ENCODE measurements at regions not wholly inside any gene's neighbourhood (a gene's known extent, or its start where the extent isn't known, plus 50 kb on each side); places are given as distances from the start of the nearest gene placed in this dataset.

DNA sequence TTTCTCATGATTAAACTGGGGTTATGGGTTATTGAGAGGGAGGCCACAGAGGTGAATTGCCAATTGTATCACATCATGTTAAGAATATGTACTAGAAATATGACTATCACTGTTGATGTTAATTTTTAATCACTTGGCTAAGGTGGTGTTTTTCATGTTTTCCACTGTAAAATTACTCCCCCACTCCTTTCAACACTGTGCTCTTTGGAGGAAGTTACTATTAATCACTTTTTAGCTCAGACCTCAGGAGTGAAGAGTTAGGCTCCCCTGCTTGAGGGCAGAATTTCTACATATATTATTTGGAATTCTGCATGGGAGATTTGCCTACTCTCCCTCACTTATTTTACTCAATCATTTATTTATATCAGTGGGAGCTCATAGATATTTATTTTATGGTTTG is 76.0 kb upstream of the OSR1 start:
- TF ChIP-seq TAF1 (IDR thresholded peaks at IDR 0.05; ENCODE audit: borderline replicate concordance, insufficient read depth, low read length) (no peak), POLR2AphosphoS5 (IDR thresholded peaks at IDR 0.05; ENCODE audit: low read depth, low read length) (no peak), SIN3A (IDR thresholded peaks at IDR 0.05; ENCODE audit: borderline replicate concordance, insufficient read depth, low read length) (no peak), FOXP2 (optimal IDR thresholded peaks at IDR 0.05; ENCODE audit: borderline replicate concordance, extremely low read depth, extremely low read length, insufficient read depth) (no peak)
- TF ChIP-seq, protein P1, sequence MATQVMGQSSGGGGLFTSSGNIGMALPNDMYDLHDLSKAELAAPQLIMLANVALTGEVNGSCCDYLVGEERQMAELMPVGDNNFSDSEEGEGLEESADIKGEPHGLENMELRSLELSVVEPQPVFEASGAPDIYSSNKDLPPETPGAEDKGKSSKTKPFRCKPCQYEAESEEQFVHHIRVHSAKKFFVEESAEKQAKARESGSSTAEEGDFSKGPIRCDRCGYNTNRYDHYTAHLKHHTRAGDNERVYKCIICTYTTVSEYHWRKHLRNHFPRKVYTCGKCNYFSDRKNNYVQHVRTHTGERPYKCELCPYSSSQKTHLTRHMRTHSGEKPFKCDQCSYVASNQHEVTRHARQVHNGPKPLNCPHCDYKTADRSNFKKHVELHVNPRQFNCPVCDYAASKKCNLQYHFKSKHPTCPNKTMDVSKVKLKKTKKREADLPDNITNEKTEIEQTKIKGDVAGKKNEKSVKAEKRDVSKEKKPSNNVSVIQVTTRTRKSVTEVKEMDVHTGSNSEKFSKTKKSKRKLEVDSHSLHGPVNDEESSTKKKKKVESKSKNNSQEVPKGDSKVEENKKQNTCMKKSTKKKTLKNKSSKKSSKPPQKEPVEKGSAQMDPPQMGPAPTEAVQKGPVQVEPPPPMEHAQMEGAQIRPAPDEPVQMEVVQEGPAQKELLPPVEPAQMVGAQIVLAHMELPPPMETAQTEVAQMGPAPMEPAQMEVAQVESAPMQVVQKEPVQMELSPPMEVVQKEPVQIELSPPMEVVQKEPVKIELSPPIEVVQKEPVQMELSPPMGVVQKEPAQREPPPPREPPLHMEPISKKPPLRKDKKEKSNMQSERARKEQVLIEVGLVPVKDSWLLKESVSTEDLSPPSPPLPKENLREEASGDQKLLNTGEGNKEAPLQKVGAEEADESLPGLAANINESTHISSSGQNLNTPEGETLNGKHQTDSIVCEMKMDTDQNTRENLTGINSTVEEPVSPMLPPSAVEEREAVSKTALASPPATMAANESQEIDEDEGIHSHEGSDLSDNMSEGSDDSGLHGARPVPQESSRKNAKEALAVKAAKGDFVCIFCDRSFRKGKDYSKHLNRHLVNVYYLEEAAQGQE (IDR thresholded peaks at IDR 0.05; ENCODE audit: insufficient read depth in 1 of 2, low read depth in 2 of 2, low read length in 2 of 2): no peak

DNA sequence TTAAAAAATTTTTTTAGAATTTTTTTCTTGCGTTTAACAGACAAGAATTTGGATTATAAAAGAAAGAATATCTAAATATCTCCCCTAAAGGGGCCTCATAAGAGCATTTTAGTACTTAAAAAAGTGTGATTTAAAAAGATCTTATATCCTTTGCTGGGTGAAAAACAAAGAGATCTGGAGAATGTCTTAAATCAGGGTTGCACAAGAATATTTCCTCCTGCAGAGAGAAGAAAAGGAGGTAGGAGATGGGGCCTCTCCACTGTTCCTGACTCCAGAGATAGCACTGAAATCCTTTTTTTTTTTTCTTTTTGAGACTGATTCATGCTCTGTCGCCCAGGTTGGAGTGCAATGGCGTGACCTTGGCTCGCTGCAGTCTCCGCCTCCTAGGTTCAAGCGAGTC is 68.5 kb upstream of the OSR1 start:
- no peak for TF ChIP-seq POLR2AphosphoS5 (IDR thresholded peaks at IDR 0.05; ENCODE audit: low read depth, low read length)
- TF ChIP-seq, protein P1 (IDR thresholded peaks at IDR 0.05; ENCODE audit: insufficient read depth in 1 of 2, low read depth in 2 of 2, low read length in 2 of 2): no peak
- no peak for TF ChIP-seq FOXP2 (optimal IDR thresholded peaks at IDR 0.05; ENCODE audit: borderline replicate concordance, extremely low read depth, extremely low read length, insufficient read depth)
- TF ChIP-seq SIN3A (IDR thresholded peaks at IDR 0.05; ENCODE audit: borderline replicate concordance, insufficient read depth, low read length): no peak
- no peak for TF ChIP-seq TAF1 (IDR thresholded peaks at IDR 0.05; ENCODE audit: borderline replicate concordance, insufficient read depth, low read length)

DNA sequence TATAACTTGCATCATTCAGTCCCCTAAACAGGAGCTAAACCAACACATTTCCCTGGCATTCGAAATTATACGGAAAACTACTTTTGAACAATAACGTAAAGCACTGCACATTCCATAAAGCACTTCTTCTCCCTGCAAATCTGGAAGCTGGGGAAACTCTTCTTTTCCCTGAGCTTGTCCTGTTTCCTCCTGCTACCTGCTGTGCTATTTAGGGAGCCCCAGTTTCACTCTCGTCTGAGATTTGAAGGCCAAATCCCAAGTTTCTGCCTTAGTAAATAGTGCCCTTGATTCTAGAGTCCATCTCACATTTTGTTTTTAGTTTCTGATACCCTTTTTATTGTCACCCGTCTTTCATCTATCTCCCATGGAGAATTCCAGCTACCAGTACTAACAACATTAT is 67.7 kb upstream of the OSR1 start:
- TF ChIP-seq POLR2AphosphoS5 (IDR thresholded peaks at IDR 0.05; ENCODE audit: low read depth, low read length): no peak

DNA sequence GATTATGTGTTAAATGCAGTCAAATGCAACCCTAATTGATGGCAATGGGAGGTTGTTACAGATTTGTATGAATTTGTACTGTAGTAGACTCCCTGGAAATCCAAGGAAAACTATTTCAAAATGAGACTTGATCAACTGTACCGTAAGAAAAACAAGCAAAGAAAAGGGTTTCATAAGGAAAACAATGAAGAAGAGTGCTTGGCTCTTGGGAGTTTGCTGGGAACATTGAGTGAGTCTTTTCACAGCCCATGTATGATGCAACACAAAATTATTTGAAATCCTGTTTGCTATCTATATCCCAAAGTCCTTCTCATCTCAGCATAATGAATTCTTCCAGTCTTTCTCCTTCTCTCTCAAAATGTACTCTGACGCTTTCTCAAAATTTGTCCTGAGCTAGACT is 67.0 kb upstream of the OSR1 start:
- TF ChIP-seq, protein P1 (IDR thresholded peaks at IDR 0.05; ENCODE audit: insufficient read depth in 1 of 2, low read depth in 2 of 2, low read length in 2 of 2): no peak
- no peak for TF ChIP-seq SIN3A (IDR thresholded peaks at IDR 0.05; ENCODE audit: borderline replicate concordance, insufficient read depth, low read length)
- no peak for TF ChIP-seq FOXP2 (optimal IDR thresholded peaks at IDR 0.05; ENCODE audit: borderline replicate concordance, extremely low read depth, extremely low read length, insufficient read depth)
- no peak for TF ChIP-seq POLR2AphosphoS5 (IDR thresholded peaks at IDR 0.05; ENCODE audit: low read depth, low read length)
- TF ChIP-seq TAF1 (IDR thresholded peaks at IDR 0.05; ENCODE audit: borderline replicate concordance, insufficient read depth, low read length): no peak

DNA sequence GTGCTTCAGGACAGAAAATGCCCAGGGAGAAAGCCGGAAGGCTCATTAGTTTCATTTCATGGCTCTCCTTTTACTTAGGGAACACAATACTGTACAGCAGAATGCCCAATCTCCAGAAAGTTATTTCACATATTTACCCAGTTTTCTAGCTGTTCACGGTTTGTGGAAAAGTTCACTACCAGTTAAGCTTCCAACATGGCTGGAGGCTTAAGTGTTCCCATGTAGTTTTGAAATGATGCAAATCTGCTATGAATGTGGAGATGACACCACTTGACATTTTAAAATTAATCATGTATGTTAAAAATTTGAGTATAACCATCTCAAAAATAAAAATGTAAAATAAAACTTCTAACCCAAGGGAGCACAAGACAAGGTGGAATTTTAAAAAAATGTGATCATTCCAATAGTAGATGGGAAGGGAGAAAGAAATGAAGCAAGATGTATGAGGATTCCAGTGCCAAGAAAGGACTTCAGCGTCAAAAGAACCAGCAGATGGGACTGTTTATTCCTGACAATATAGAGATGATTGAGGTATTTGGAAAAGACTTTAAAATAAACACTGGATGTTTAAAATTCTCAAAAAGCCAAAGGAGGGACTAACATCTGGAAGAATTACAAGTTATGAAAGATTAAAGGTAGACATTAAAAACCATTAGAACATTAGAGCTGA is 60.9 kb upstream of the OSR1 start:
- TF ChIP-seq FOXP2 (optimal IDR thresholded peaks at IDR 0.05; ENCODE audit: borderline replicate concordance, extremely low read depth, extremely low read length, insufficient read depth) (no peak), TAF1 (IDR thresholded peaks at IDR 0.05; ENCODE audit: borderline replicate concordance, insufficient read depth, low read length) (no peak), POLR2AphosphoS5 (IDR thresholded peaks at IDR 0.05; ENCODE audit: low read depth, low read length) (no peak), SIN3A (IDR thresholded peaks at IDR 0.05; ENCODE audit: borderline replicate concordance, insufficient read depth, low read length) (no peak)
- TF ChIP-seq, protein P1 (IDR thresholded peaks at IDR 0.05; ENCODE audit: insufficient read depth in 1 of 2, low read depth in 2 of 2, low read length in 2 of 2): no peak

Data from PFSK-1 (cell line).